T-helper 2 cell treated with Interferon-gamma antibody and Interleukin-4, amounts not matched to agents 5 μg/mL and 100 μg/mL, for 36 hours (primary cell): ENCODE measurements at regions not wholly inside any gene's neighbourhood (a gene's known extent, or its start where the extent isn't known, plus 50 kb on each side); places are given as distances from the start of the nearest gene placed in this dataset.
"Not testable (repeated sequence)": the region's sequence is repeated elsewhere in the genome, so short reads cannot be mapped to it uniquely, and the experiment has no call there.

Experiments used
- DNase-seq: peaks from one replicate; pipeline ENCODE4 v3.0.0; 2021; ENCODE audit warnings: low spot score
- H3K27ac Mint-ChIP-seq: one replicate; pipeline ENCODE4 v1.8.0; 2021; ENCODE audit warnings: mild to moderate bottlenecking, mixed read lengths
- H3K27me3 Mint-ChIP-seq: one replicate; pipeline ENCODE4 v1.8.0; 2021; ENCODE audit warnings: low read depth, mixed read lengths
- H3K36me3 Mint-ChIP-seq: one replicate; pipeline ENCODE4 v1.8.0; 2021; ENCODE audit warnings: low read depth, mixed read lengths
- H3K4me1 Mint-ChIP-seq: one replicate; pipeline ENCODE4 v1.8.0; 2021; ENCODE audit warnings: low read depth, mixed read lengths
- H3K4me3 Mint-ChIP-seq: one replicate; pipeline ENCODE4 v1.8.0; 2022; ENCODE audit warnings: mild to moderate bottlenecking, moderate library complexity, mixed read lengths
- H3K9me3 Mint-ChIP-seq: one replicate; pipeline ENCODE4 v1.8.0; 2021; ENCODE audit warnings: mixed read lengths

GRCh38 chr16:48963901-48964615, 317.6 kb downstream of the CBLN1 start:
- no peak for DNase-seq
- Mint-ChIP-seq H3K4me3 (no peak overlapping the region), H3K27ac (no peak overlapping the region), H3K4me1 (no peaks in the 10 kb centered on the region), H3K27me3 (no peaks in the 10 kb centered on the region), H3K9me3 (no peaks in the 10 kb centered on the region), H3K36me3 (no peaks in the 10 kb centered on the region)

- DNase-seq: no peak
- no peak overlapping the region for H3K27ac Mint-ChIP-seq
- no peaks in the 10 kb centered on the region for H3K4me1 Mint-ChIP-seq
- no peaks in the 10 kb centered on the region for H3K9me3 Mint-ChIP-seq
- no peaks in the 10 kb centered on the region for H3K36me3 Mint-ChIP-seq
- H3K4me3 Mint-ChIP-seq: no peak overlapping the region
- H3K27me3 Mint-ChIP-seq: no peaks in the 10 kb centered on the region
Observed at GRCh38 chr16:48963306-48963705, 318.3 kb downstream of the CBLN1 start.

- DNase-seq: no peak
- Mint-ChIP-seq H3K9me3 (no peaks in the 10 kb centered on the region), H3K27me3 (no peaks in the 10 kb centered on the region), H3K27ac (no peak overlapping the region), H3K36me3 (no peaks in the 10 kb centered on the region), H3K4me3 (no peak overlapping the region), H3K4me1 (no peaks in the 10 kb centered on the region)
Observed at GRCh38 chr16:48961546-48961945, 320.1 kb downstream of the CBLN1 start.

GRCh38 chr16:48960830-48961229, 320.8 kb downstream of the CBLN1 start:
- no peak for DNase-seq
- H3K27me3 Mint-ChIP-seq: no peaks in the 10 kb centered on the region
- H3K27ac Mint-ChIP-seq: no peak overlapping the region
- H3K4me1 Mint-ChIP-seq: no peaks in the 10 kb centered on the region
- H3K9me3 Mint-ChIP-seq: no peaks in the 10 kb centered on the region
- no peak overlapping the region for H3K4me3 Mint-ChIP-seq
- no peaks in the 10 kb centered on the region for H3K36me3 Mint-ChIP-seq

GRCh38 chr16:48959747-48960146, 321.9 kb downstream of the CBLN1 start:
- H3K4me3 Mint-ChIP-seq: no peak overlapping the region
- H3K36me3 Mint-ChIP-seq: no peaks in the 10 kb centered on the region
- DNase-seq: no peak
- H3K9me3 Mint-ChIP-seq: no peaks in the 10 kb centered on the region
- H3K27ac Mint-ChIP-seq: no peak overlapping the region
- H3K4me1 Mint-ChIP-seq: no peaks in the 10 kb centered on the region
- no peaks in the 10 kb centered on the region for H3K27me3 Mint-ChIP-seq

- Mint-ChIP-seq H3K9me3 (no peaks in the 10 kb centered on the region), H3K36me3 (no peaks in the 10 kb centered on the region), H3K27ac (no peak overlapping the region), H3K27me3 (no peaks in the 10 kb centered on the region), H3K4me1 (no peaks in the 10 kb centered on the region), H3K4me3 (no peak overlapping the region)
- DNase-seq: no peak
Observed at GRCh38 chr16:48959204-48959603, 322.4 kb downstream of the CBLN1 start.

GRCh38 chr16:48958681-48959080, 323.0 kb downstream of the CBLN1 start:
- Mint-ChIP-seq H3K27ac (no peak overlapping the region), H3K9me3 (no peaks in the 10 kb centered on the region), H3K27me3 (no peaks in the 10 kb centered on the region), H3K4me3 (no peak overlapping the region), H3K4me1 (no peaks in the 10 kb centered on the region), H3K36me3 (no peaks in the 10 kb centered on the region)
- no peak for DNase-seq

- Mint-ChIP-seq H3K9me3 (no peaks in the 10 kb centered on the region), H3K36me3 (no peaks in the 10 kb centered on the region), H3K4me3 (no peak overlapping the region), H3K27me3 (no peaks in the 10 kb centered on the region), H3K4me1 (no peaks in the 10 kb centered on the region), H3K27ac (no peak overlapping the region)
- no peak for DNase-seq
Observed at GRCh38 chr16:48956620-48957019, 325.0 kb downstream of the CBLN1 start.

DNA sequence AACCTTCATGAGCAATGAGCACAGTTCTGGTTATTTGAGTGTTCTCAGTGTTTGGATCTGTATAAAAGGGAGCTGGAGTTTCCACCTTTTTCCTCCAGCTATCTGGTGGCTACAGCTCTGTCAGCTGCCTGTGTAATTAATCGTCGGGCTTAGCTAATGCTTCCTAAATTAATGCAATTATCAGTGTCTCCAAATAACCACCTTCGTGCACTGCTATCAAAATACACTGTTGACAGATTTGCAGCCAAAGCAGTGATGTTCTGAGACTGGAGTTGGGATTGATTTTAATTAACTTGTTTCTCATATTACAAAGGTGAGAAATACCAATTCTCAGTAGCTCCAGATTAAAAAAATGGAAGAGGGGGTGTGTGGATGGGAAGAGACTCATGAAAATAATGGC, 325.8 kb downstream of the CBLN1 start:
- Mint-ChIP-seq H3K9me3 (no peaks in the 10 kb centered on the region), H3K27ac (no peak overlapping the region), H3K4me3 (no peak overlapping the region), H3K27me3 (no peaks in the 10 kb centered on the region), H3K4me1 (no peaks in the 10 kb centered on the region), H3K36me3 (no peaks in the 10 kb centered on the region)
- DNase-seq: no peak

DNA sequence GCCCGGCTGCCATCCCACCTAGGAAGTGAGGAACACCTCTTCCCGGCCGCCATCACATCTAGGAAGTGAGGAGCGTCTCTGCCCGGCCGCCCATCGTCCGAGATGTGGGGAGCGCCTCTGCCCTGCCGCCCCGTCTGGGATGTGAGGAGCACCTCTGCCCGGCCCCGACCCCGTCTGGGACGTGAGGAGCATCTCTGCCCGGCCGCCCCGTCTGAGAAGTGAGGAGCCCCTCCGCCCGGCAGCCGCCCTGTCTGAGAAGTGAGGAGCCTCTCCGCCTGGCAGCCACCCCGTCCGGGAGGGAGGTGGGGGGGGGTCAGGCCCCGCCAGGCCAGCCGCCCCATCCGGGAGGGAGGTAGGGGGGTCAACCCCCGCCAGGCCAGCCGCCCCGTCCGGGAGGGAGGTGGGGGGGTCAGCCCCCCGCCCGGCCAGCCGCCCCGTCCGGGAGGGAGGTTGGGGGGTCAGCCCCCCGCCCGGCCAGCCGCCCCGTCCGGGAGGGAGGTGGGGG, 330.0 kb downstream of the CBLN1 start:
- not testable (repeated sequence) for DNase-seq, H3K4me1 Mint-ChIP-seq, H3K27ac Mint-ChIP-seq, H3K36me3 Mint-ChIP-seq, H3K27me3 Mint-ChIP-seq, H3K9me3 Mint-ChIP-seq, H3K4me3 Mint-ChIP-seq

DNA sequence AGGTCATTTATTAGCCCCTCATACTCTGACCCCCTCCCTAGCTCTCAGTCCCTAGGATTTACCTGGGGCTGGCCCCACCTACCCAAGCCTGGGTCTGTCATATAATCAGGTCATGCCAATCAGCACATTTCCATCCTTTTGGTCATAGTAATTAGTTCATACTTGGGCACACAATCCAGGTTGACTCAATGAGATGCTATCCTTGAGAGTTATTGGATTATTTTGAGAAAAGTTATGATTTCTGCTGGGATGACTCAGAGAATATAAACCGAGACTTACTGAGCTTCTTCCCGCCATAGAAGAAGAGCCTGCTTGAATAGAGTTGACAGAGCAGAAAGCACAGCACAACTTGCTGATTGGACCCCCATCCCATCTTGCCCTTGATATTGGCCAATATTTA, 331.5 kb downstream of the CBLN1 start:
- H3K36me3 Mint-ChIP-seq: no peaks in the 10 kb centered on the region
- no peaks in the 10 kb centered on the region for H3K4me1 Mint-ChIP-seq
- no peak overlapping the region for H3K4me3 Mint-ChIP-seq
- H3K27me3 Mint-ChIP-seq: no peaks in the 10 kb centered on the region
- DNase-seq: no peak
- no peak overlapping the region for H3K27ac Mint-ChIP-seq
- peaks cover 6% of the 10 kb centered on the region for H3K9me3 Mint-ChIP-seq

DNA sequence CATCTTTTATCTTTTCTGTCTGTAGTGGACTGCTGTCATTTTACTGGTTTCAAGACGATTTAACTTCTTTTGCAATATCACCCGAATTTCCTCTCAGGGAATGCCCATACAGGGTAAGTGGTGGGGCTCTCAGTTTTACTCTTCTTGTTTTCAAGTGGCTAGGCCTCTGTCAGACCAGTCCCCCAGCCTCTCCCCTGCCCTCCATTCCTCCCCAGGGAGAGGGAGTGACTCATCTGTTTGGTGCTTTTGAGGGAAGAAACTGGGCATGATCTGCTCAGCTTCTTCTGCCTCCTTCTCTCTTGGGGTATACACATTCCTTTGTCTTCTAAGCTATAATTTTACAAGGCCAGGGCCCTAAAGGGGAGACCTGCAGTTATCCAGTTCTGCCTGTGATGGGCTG, 332.0 kb downstream of the CBLN1 start:
- no peaks in the 10 kb centered on the region for H3K27me3 Mint-ChIP-seq
- no peak overlapping the region for H3K27ac Mint-ChIP-seq
- no peaks in the 10 kb centered on the region for H3K36me3 Mint-ChIP-seq
- DNase-seq: no peak
- no peaks in the 10 kb centered on the region for H3K4me1 Mint-ChIP-seq
- peaks cover 6% of the 10 kb centered on the region for H3K9me3 Mint-ChIP-seq
- H3K4me3 Mint-ChIP-seq: no peak overlapping the region

DNA sequence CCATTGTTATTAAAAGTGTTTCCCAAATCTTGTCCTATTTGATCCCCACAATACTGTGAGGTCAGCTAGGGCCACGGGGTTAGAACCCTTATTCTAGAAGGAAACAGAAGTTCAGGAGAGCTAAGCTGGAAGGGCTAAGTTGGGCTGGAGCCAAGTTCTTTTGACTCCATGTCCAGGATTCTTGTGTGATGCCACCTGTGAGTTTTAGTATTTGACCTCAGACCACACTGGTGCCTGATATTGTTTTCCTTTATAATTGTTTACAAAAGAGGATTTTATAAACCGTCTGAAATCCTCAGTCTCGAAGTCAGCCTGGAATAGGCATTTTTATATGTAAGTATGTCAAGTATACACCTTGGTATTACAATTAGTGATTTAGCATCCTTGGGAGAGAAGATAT, 332.7 kb downstream of the CBLN1 start:
- DNase-seq: no peak
- Mint-ChIP-seq H3K27me3 (no peaks in the 10 kb centered on the region), H3K4me3 (no peak overlapping the region), H3K27ac (no peak overlapping the region), H3K9me3 (peaks cover 6% of the 10 kb centered on the region), H3K36me3 (no peaks in the 10 kb centered on the region), H3K4me1 (no peaks in the 10 kb centered on the region)

- no peaks in the 10 kb centered on the region for H3K36me3 Mint-ChIP-seq
- H3K27me3 Mint-ChIP-seq: no peaks in the 10 kb centered on the region
- H3K4me3 Mint-ChIP-seq: no peak overlapping the region
- H3K9me3 Mint-ChIP-seq: peaks cover 6% of the 10 kb centered on the region
- no peak for DNase-seq
- no peak overlapping the region for H3K27ac Mint-ChIP-seq
- H3K4me1 Mint-ChIP-seq: no peaks in the 10 kb centered on the region
Observed at GRCh38 chr16:48947371-48947713, 334.3 kb downstream of the CBLN1 start.

DNA sequence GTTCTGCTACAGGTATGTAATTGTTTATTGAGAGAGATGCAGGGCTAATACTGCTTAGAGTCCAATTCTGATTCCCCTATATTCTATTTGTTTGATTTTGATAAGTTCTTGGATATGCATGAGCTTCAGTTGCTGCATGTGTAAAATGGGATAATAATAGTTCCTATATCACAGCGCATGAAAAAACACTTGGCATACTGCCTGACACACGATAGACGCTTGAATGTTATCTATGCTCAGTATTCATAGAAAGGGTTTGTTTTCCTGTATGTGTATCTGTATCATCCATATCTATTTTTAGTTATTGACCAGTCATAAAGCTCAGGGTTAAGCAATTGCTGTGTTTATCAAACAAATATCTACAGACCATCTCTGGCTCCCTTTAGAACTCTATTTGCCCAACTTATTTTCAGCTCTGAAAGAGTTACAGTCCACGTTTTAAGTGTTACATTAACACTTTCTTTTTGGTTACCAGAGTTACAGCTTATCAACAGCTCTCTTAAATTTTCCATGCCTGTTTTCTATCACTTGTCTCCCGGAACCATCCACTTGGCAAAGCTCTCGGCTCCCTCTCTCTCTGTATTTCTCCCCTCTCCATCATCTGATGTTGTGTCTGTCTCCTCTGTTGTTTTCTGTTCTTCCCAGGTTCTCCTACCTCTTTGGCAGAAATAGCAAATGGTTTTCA, 334.8 kb downstream of the CBLN1 start:
- Mint-ChIP-seq H3K36me3 (no peaks in the 10 kb centered on the region), H3K4me3 (no peak overlapping the region), H3K9me3 (peaks cover 6% of the 10 kb centered on the region), H3K27me3 (no peaks in the 10 kb centered on the region), H3K4me1 (no peaks in the 10 kb centered on the region), H3K27ac (no peak overlapping the region)
- DNase-seq: no peak
